WERI-Rb-1 (cell line): ENCODE measurements at regions not wholly inside any gene's neighbourhood (a gene's known extent, or its start where the extent isn't known, plus 50 kb on each side); places are given as distances from the start of the nearest gene placed in this dataset.
A peak's percentile ranks its signal among the peaks of the same experiment; 100 is the strongest.

Experiments
- DNase-seq: peaks from one replicate; pipeline ENCODE4 v3.0.0-alpha.2; 2020
- H3K27ac ChIP-seq: fragments of 250-450 bp; sonication (Bioruptor Pico); 2 replicates; pipeline ENCODE4 v1.5.1; 2020; ENCODE audit warnings: mild to moderate bottlenecking, moderate library complexity
- H3K27me3 ChIP-seq: fragments of 250-450 bp; sonication (Bioruptor Pico); 2 replicates; pipeline ENCODE4 v1.5.1; 2021; ENCODE audit warnings: mild to moderate bottlenecking, low read depth, moderate library complexity; ENCODE audit not compliant: insufficient read depth, severe bottlenecking
- H3K36me3 ChIP-seq: fragments of 250-450 bp; sonication (Bioruptor Pico); 2 replicates; pipeline ENCODE4 v1.5.1; 2020; ENCODE audit warnings: mild to moderate bottlenecking, moderate library complexity
- H3K4me3 ChIP-seq: 2 replicates; pipeline ENCODE4 v1.5.1; 2011; ENCODE audit warnings: low read depth, mild to moderate bottlenecking, control low read depth, low read length
- H3K9me3 ChIP-seq: fragments of 250-450 bp; sonication (Bioruptor Pico); 2 replicates; pipeline ENCODE4 v1.5.1; 2021; ENCODE audit warnings: mild to moderate bottlenecking, moderate library complexity; ENCODE audit not compliant: severe bottlenecking
- TF ChIP-seq, protein P1 (sequence below): IDR thresholded peaks from 2 replicates; pipeline ENCODE4 v1.5.1; 2011; ENCODE audit warnings: low read depth, mild to moderate bottlenecking, control low read depth, inconsistent platforms, low read length

DNA sequence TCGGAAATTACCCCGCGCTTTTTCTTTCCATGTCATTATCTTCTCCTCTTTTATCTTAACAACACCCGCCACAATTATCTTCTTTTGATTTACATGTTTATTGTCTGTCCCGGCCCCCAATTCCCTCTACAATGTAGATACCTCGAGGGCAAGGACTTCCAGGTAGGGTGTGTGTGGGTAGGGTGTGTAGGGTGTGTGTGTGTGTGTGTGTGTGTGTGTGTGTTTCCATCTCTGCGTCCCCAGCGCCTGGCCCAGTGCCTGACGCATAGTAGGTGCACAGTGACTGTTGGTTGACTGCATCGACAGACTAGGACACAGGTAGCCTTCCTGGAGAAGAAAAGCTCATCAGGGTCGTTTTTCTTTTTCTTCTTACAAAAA is 103.1 kb downstream of the UCHL1 start:
- Histone ChIP-seq H3K27ac (peak overlapping the region; percentile 82), H3K4me3 (peak overlapping the region; percentile 86), H3K27me3 (no peaks in the 10 kb centered on the region), H3K36me3 (no peaks in the 10 kb centered on the region), H3K9me3 (no peaks in the 10 kb centered on the region)
- TF ChIP-seq, protein P1, sequence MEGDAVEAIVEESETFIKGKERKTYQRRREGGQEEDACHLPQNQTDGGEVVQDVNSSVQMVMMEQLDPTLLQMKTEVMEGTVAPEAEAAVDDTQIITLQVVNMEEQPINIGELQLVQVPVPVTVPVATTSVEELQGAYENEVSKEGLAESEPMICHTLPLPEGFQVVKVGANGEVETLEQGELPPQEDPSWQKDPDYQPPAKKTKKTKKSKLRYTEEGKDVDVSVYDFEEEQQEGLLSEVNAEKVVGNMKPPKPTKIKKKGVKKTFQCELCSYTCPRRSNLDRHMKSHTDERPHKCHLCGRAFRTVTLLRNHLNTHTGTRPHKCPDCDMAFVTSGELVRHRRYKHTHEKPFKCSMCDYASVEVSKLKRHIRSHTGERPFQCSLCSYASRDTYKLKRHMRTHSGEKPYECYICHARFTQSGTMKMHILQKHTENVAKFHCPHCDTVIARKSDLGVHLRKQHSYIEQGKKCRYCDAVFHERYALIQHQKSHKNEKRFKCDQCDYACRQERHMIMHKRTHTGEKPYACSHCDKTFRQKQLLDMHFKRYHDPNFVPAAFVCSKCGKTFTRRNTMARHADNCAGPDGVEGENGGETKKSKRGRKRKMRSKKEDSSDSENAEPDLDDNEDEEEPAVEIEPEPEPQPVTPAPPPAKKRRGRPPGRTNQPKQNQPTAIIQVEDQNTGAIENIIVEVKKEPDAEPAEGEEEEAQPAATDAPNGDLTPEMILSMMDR = no peak
- DNase-seq = no peak

DNA sequence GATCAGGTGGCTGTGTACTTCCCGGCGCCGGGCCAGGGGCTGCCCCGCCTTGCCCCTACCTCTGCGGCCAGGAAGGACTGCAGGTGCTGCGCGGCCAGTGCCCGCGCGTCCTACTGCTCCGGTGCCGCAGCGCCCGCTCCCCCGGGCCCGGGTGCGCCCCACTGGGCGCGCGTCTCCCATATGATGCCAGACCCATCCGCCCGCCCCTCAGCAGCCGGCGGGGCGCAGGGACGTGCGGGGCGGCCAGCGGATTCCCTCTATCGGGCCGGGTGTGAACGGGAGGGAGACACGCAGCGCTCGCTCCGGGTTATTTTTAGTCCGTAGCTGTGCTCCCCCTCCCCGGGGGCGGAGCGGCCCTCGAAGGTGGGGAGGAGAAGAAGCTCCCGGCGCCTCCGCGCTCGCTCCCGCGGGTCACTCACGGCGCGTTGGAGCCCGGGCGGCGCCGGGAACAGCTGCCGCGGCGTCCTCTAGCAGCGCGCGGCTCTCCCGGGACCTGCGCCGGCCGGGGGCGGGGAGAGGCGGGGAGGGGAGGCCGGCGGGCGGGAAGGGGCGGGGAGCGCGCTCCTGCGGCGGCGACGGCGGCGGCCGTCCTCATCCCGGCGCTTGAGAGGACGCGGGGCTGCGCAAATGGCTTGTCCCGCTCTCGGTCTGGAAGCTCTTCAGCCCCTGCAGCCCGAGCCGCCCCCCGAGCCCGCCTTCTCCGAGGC is 103.6 kb downstream of the UCHL1 start:
- Histone ChIP-seq H3K27me3 (no peaks in the 10 kb centered on the region), H3K36me3 (no peaks in the 10 kb centered on the region), H3K4me3 (peak overlapping the region; percentile 86), H3K9me3 (no peaks in the 10 kb centered on the region), H3K27ac (peak overlapping the region; percentile 82)
- TF ChIP-seq, protein P1 = no peak
- DNase-seq = peak; percentile 87

DNA sequence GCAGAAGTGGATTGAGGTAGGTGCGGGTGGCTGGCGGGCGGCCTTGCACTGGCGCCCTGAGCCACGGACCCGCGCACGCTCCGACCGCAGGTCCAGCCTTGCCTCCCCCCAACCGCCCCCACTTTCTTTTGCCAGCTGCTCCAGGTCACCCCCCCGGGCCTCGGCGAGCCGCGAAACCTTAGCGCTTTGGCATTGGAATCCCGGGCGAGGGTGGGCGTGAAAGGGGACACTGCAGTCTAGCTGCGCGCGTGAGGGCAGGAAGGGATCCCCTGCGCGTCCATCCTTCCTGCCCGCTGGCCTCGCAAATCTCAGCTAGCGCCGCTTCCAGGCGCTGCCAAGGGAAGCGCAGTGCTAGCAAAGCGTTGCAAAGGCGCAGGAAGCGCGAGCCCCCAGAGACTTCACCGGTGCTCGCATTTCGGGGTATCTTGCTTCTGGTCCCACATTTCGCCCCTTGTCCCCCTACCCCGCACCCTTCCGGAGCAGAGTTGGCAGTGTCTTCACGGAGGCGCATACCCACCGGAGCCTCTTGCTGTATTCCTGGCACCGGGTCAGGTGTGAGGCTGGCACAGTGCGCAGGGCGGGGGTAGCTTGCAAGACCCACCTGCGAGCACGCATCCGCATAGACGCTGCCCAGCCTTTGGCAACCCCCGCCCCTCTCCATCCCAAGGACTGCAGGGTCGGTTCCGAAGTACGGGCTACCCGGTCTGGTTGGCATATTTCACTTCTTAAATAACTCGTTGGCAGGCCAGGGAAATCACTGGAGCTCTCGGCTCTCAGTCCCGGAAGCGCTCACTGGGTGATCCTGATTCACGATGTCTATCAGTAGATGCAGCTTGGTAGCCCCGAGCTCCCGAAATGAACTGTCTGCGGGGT is 104.4 kb downstream of the UCHL1 start:
- Histone ChIP-seq H3K27ac (peak overlapping the region; percentile 82), H3K27me3 (no peaks in the 10 kb centered on the region), H3K9me3 (no peaks in the 10 kb centered on the region), H3K36me3 (no peaks in the 10 kb centered on the region), H3K4me3 (peak overlapping the region; percentile 86)
- TF ChIP-seq, protein P1 = 0 out of 2 replicates have a peak, but pooled peaks have one; percentile 18
- DNase-seq = peak; percentile 58

DNA sequence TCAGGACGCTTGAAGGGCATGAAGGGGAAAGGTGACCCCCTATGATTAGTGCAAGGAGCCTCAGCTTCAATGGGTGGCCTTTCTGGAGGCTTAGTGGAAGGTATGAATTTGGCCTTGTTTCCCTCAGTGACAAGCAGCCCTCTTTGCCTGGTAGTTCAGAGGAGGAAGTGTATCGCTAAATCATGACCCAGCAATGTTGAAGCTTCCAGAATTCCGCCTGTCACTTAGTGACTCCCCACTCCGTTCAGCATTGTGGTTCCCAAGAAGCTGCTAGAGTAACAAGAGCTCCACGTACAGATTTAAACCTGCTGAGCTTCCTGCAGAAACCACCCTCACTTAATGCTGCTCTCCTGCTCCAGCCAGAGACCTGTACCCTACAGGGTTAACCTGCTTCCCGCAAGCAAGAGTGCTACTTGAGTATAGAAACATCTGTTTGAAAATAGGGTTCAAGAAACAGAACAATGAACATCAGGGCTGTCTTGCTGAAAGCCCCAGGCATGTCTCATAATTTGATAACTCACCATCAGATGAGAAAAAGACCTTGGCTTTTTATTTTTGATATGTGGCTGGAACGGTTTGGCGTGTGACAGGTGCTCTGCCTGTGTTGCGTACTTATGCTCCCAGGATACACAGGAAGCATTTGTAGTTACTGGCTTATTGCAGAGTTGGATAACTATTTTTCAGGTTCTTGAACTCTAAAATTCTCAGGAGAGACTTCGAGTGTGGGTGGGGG is 105.2 kb downstream of the UCHL1 start:
- Histone ChIP-seq H3K27ac (no peak overlapping the region), H3K9me3 (no peaks in the 10 kb centered on the region), H3K36me3 (no peaks in the 10 kb centered on the region), H3K4me3 (no peak overlapping the region), H3K27me3 (no peaks in the 10 kb centered on the region)
- no peak for DNase-seq
- TF ChIP-seq, protein P1 = no peak

DNA sequence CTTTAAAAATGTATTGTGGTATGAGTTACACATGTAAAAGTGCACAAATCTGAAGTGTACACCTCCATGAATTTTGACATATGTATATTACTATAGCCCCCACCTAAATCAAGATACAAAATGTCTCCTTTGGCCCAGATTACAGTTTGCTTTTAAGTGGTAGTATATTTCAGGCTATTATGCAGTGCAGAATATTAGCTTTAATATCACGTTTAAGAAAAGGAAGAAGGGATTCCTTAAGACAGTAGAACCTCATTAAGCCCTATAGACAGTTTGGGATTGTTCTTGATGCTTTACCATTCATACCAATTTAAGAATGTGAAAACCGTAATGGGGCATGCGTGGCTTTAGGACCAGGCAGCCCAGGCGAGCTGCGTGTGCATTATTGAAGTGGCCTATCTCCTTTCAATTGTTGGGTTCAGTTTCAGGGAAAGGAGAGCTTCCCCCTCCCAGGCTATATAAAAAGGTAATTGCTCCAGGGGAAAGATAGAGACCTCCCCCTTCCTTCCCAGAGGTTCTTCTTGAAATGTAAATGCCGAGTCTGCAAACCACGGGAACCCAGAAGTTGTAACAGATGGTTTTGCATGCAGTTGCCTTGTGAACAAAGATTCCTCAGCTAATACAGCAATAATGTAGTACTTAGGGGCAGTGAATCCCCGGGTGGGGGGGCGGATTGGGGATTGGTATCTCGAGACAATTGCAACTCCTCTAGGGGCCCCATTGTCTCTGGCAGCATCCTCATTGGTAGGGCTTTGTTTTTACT is 106.1 kb downstream of the UCHL1 start:
- no peaks in the 10 kb centered on the region for H3K36me3 ChIP-seq
- TF ChIP-seq, protein P1 = no peak
- no peak overlapping the region for H3K4me3 ChIP-seq
- H3K27me3 ChIP-seq = no peaks in the 10 kb centered on the region
- no peak for DNase-seq
- no peak overlapping the region for H3K27ac ChIP-seq
- H3K9me3 ChIP-seq = no peaks in the 10 kb centered on the region
